ENCODE measurements at regions not wholly inside any gene's neighbourhood (a gene's known extent, or its start where the extent isn't known, plus 50 kb on each side); places are given as distances from the start of the nearest gene placed in this dataset.
"Not testable (repeated sequence)": the region's sequence is repeated elsewhere in the genome, so short reads cannot be mapped to it uniquely, and the experiment has no call there.

- Histone ChIP-seq H3K4me3 (ENCODE audit: control insufficient read depth in 1 of 7, extremely low read depth in 1 of 7, insufficient read depth in 4 of 7, low read depth in 2 of 7, low read length in 6 of 7) (no peak overlapping the region), H3K9me3 (ENCODE audit: control extremely low read depth in 1 of 5, control insufficient read depth in 4 of 5, insufficient read depth in 2 of 5, low read depth in 1 of 5, low read length in 4 of 5) (no peaks in the 10 kb centered on the region), H3K36me3 (ENCODE audit: control insufficient read depth in 4 of 4, insufficient read depth in 4 of 4, low read length in 3 of 4) (no peaks in the 10 kb centered on the region), H3K4me1 (ENCODE audit: control extremely low read depth in 1 of 4, control insufficient read depth in 4 of 4, insufficient read depth in 4 of 4, low read length in 3 of 4) (peaks cover 4 to 17% (median 8%) of the 10 kb centered on the region in 4 experiments), H3K27me3 (replicated peaks in 2 of 5; ENCODE audit: control insufficient read depth in 4 of 5, insufficient read depth in 5 of 5, low read length in 4 of 5) (no peaks in the 10 kb centered on the region), H3K27ac (ENCODE audit: insufficient read depth in 1 of 2, low read depth in 1 of 2, low read length in 2 of 2, poor library complexity in 1 of 2, severe bottlenecking in 2 of 2) (no peak overlapping the region)
- ChIA-PET CTCF (no interaction called here), POLR2A (no interaction called here)
- no peak for DNase-seq
- WGBS (ENCODE audit: insufficient coverage), result 90% methylated on average over 2 of the region's 6 CpGs
These were observed 475.3 kb upstream of the JARID2 start for GRCh38 chr6:14770572-14770971.

DNA sequence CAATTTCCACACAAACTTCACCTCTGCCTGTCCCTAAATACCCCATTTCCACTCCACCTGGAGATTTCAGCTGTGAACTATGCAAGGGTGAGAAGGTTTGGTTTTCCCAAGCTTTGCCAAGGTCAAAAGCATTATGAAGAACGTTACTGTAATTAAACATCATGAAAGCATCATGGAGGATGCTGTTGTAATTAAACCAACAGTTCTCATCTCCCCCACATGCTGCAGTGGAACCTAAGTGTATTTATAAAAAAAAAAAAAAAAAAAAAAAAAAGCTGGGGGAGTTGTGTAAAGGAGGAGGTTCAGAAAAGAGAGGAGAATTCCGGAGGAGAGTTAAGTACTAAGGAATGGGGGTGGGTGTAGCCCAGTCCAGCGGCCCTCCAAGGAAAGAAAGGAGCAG is 474.9 kb upstream of the JARID2 start:
- DNase-seq, result no peak
- no peak overlapping the region for H3K27ac ChIP-seq (ENCODE audit: insufficient read depth in 1 of 2, low read depth in 1 of 2, low read length in 2 of 2, poor library complexity in 1 of 2, severe bottlenecking in 2 of 2)
- POLR2A ChIA-PET, result no interaction called here
- peaks cover 0 to 3% (median 0%) of the 10 kb centered on the region in 5 experiments for H3K9me3 ChIP-seq (ENCODE audit: control extremely low read depth in 1 of 5, control insufficient read depth in 4 of 5, insufficient read depth in 2 of 5, low read depth in 1 of 5, low read length in 4 of 5)
- H3K4me1 ChIP-seq (ENCODE audit: control extremely low read depth in 1 of 4, control insufficient read depth in 4 of 4, insufficient read depth in 4 of 4, low read length in 3 of 4), result peaks cover under 1 to 13% (median 4%) of the 10 kb centered on the region in 4 experiments
- CTCF ChIA-PET, result interaction anchor here (0.6 kb wide), 2 partner anchors 434 to 630 kb away, joined by 3 read pairs; no protein-coding TSS in a partner anchor
- no peaks in the 10 kb centered on the region for H3K27me3 ChIP-seq (replicated peaks in 2 of 5; ENCODE audit: control insufficient read depth in 4 of 5, insufficient read depth in 5 of 5, low read length in 4 of 5)
- WGBS (ENCODE audit: insufficient coverage), result 83% methylated on average over 2 of the region's 3 CpGs
- no peak overlapping the region for H3K4me3 ChIP-seq (ENCODE audit: control insufficient read depth in 1 of 7, extremely low read depth in 1 of 7, insufficient read depth in 4 of 7, low read depth in 2 of 7, low read length in 6 of 7)
- H3K36me3 ChIP-seq (ENCODE audit: control insufficient read depth in 4 of 4, insufficient read depth in 4 of 4, low read length in 3 of 4), result no peaks in the 10 kb centered on the region

DNA sequence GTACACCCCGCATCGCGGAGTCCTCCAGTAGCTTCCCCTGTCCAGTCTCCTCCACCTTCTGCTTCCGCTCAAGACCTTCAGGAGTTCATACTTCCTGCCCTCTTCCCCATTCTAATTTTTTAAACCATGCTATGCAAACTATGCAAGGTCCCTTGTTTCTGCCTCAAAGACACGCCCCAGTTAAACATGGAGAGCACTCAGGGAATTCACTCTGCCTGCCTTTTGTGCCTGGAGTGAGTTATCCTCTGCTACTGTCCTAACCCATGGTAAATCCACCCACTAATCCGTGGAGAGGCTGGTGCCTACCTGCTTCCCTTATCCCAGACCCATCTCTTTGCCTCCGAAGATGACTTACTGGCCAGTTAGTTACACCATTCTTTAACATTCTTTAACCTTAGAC is 473.7 kb upstream of the JARID2 start:
- H3K36me3 ChIP-seq (ENCODE audit: control insufficient read depth in 4 of 4, insufficient read depth in 4 of 4, low read length in 3 of 4), result no peaks in the 10 kb centered on the region
- no peaks in the 10 kb centered on the region for H3K27me3 ChIP-seq (replicated peaks in 2 of 5; ENCODE audit: control insufficient read depth in 4 of 5, insufficient read depth in 5 of 5, low read length in 4 of 5)
- no peak overlapping the region for H3K27ac ChIP-seq (ENCODE audit: insufficient read depth in 1 of 2, low read depth in 1 of 2, low read length in 2 of 2, poor library complexity in 1 of 2, severe bottlenecking in 2 of 2)
- no peak overlapping the region for H3K4me3 ChIP-seq (ENCODE audit: control insufficient read depth in 1 of 7, extremely low read depth in 1 of 7, insufficient read depth in 4 of 7, low read depth in 2 of 7, low read length in 6 of 7)
- ChIA-PET CTCF (no interaction called here), POLR2A (no interaction called here)
- DNase-seq, result no peak
- H3K9me3 ChIP-seq (ENCODE audit: control extremely low read depth in 1 of 5, control insufficient read depth in 4 of 5, insufficient read depth in 2 of 5, low read depth in 1 of 5, low read length in 4 of 5), result peaks cover 0 to 5% (median 0%) of the 10 kb centered on the region in 5 experiments
- peaks cover 0 to 9% (median 4%) of the 10 kb centered on the region in 4 experiments for H3K4me1 ChIP-seq (ENCODE audit: control extremely low read depth in 1 of 4, control insufficient read depth in 4 of 4, insufficient read depth in 4 of 4, low read length in 3 of 4)
- 95% methylated on average over 7 of the region's 7 CpGs for WGBS (ENCODE audit: insufficient coverage)

GRCh38 chr6:14775528-14775927 is 470.3 kb upstream of the JARID2 start:
- no peak for DNase-seq
- WGBS (ENCODE audit: insufficient coverage), result no CpG with 5 or more reads among the region's 1 CpG
- H3K27me3 ChIP-seq (replicated peaks in 2 of 5; ENCODE audit: control insufficient read depth in 4 of 5, insufficient read depth in 5 of 5, low read length in 4 of 5), result no peaks in the 10 kb centered on the region
- H3K27ac ChIP-seq (ENCODE audit: insufficient read depth in 1 of 2, low read depth in 1 of 2, low read length in 2 of 2, poor library complexity in 1 of 2, severe bottlenecking in 2 of 2), result no peak overlapping the region
- ChIA-PET CTCF (interaction anchor here (1.2 kb wide), 1 partner anchor 9 kb away, joined by 4 read pairs; no protein-coding TSS in a partner anchor), POLR2A (no interaction called here)
- H3K9me3 ChIP-seq (ENCODE audit: control extremely low read depth in 1 of 5, control insufficient read depth in 4 of 5, insufficient read depth in 2 of 5, low read depth in 1 of 5, low read length in 4 of 5), result peaks cover 0 to 5% (median 0%) of the 10 kb centered on the region in 5 experiments
- no peak overlapping the region for H3K4me3 ChIP-seq (ENCODE audit: control insufficient read depth in 1 of 7, extremely low read depth in 1 of 7, insufficient read depth in 4 of 7, low read depth in 2 of 7, low read length in 6 of 7)
- no peaks in the 10 kb centered on the region for H3K36me3 ChIP-seq (ENCODE audit: control insufficient read depth in 4 of 4, insufficient read depth in 4 of 4, low read length in 3 of 4)
- H3K4me1 ChIP-seq (ENCODE audit: control extremely low read depth in 1 of 4, control insufficient read depth in 4 of 4, insufficient read depth in 4 of 4, low read length in 3 of 4), result peaks cover 0 to 7% (median 1%) of the 10 kb centered on the region in 4 experiments

- ChIA-PET POLR2A (no interaction called here), CTCF (no interaction called here)
- H3K27ac ChIP-seq (ENCODE audit: insufficient read depth in 1 of 2, low read depth in 1 of 2, low read length in 2 of 2, poor library complexity in 1 of 2, severe bottlenecking in 2 of 2), result no peak overlapping the region
- no peaks in the 10 kb centered on the region for H3K36me3 ChIP-seq (ENCODE audit: control insufficient read depth in 4 of 4, insufficient read depth in 4 of 4, low read length in 3 of 4)
- H3K9me3 ChIP-seq (ENCODE audit: control extremely low read depth in 1 of 5, control insufficient read depth in 4 of 5, insufficient read depth in 2 of 5, low read depth in 1 of 5, low read length in 4 of 5), result peaks cover 0 to 5% (median 0%) of the 10 kb centered on the region in 5 experiments
- no peak for DNase-seq
- no peaks in the 10 kb centered on the region for H3K27me3 ChIP-seq (replicated peaks in 2 of 5; ENCODE audit: control insufficient read depth in 4 of 5, insufficient read depth in 5 of 5, low read length in 4 of 5)
- H3K4me3 ChIP-seq (ENCODE audit: control insufficient read depth in 1 of 7, extremely low read depth in 1 of 7, insufficient read depth in 4 of 7, low read depth in 2 of 7, low read length in 6 of 7), result no peak overlapping the region
- peaks cover 0 to 7% (median 1%) of the 10 kb centered on the region in 4 experiments for H3K4me1 ChIP-seq (ENCODE audit: control extremely low read depth in 1 of 4, control insufficient read depth in 4 of 4, insufficient read depth in 4 of 4, low read length in 3 of 4)
- no CpG with 5 or more reads among the region's 3 CpGs for WGBS (ENCODE audit: insufficient coverage)
These were observed 469.6 kb upstream of the JARID2 start for GRCh38 chr6:14776307-14776706.

DNA sequence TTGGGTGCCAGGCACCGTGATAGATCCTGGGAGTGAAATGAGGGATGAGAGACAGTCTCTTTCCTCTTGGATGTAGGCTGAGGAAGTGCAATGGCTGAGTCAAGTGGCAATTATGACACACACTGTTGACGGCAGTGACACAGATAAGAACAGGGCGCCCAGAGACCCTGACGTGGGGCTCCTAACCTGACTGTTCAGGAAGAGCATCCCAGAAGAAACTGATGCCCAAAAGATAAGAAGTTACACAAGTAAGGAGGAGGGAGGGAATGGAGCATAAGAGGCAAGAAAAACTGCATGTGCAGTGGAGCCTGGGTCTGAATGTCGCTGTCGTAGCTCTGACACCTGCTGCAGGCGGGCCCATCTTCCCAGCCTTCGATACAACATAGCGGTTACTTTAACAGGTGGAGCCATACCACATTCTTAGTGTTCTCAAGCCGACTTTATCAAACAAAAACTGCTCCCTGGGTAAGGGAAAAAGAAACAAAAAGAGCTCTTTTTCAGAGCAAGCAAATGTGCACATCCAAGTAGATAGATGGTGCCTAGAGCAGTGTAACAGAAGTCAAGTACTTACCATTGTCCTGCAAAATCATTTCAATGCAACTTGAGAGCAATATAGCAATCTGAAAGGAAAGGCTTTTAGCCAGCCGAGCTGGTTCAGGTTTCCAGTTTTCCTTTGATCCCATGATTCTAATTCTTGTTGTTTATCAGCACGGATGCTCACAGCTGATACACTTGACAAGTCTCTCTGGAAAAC is 463.9 kb upstream of the JARID2 start:
- ChIA-PET POLR2A (no interaction called here), CTCF (no interaction called here)
- Histone ChIP-seq H3K9me3 (ENCODE audit: control extremely low read depth in 1 of 5, control insufficient read depth in 4 of 5, insufficient read depth in 2 of 5, low read depth in 1 of 5, low read length in 4 of 5) (peaks cover 0 to 2% (median 0%) of the 10 kb centered on the region in 5 experiments), H3K27me3 (replicated peaks in 2 of 5; ENCODE audit: control insufficient read depth in 4 of 5, insufficient read depth in 5 of 5, low read length in 4 of 5) (no peaks in the 10 kb centered on the region), H3K4me3 (ENCODE audit: control insufficient read depth in 1 of 7, extremely low read depth in 1 of 7, insufficient read depth in 4 of 7, low read depth in 2 of 7, low read length in 6 of 7) (no peak overlapping the region), H3K36me3 (ENCODE audit: control insufficient read depth in 4 of 4, insufficient read depth in 4 of 4, low read length in 3 of 4) (no peaks in the 10 kb centered on the region), H3K27ac (ENCODE audit: insufficient read depth in 1 of 2, low read depth in 1 of 2, low read length in 2 of 2, poor library complexity in 1 of 2, severe bottlenecking in 2 of 2) (no peak overlapping the region), H3K4me1 (ENCODE audit: control extremely low read depth in 1 of 4, control insufficient read depth in 4 of 4, insufficient read depth in 4 of 4, low read length in 3 of 4) (peaks cover 0 to 7% (median 1%) of the 10 kb centered on the region in 4 experiments)
- WGBS (ENCODE audit: insufficient coverage), result 90% methylated on average over 12 of the region's 12 CpGs
- no peak for DNase-seq

- H3K36me3 ChIP-seq (ENCODE audit: control insufficient read depth in 4 of 4, insufficient read depth in 4 of 4, low read length in 3 of 4); H3K9me3 ChIP-seq (ENCODE audit: control extremely low read depth in 1 of 5, control insufficient read depth in 4 of 5, insufficient read depth in 2 of 5, low read depth in 1 of 5, low read length in 4 of 5); H3K27me3 ChIP-seq (replicated peaks in 2 of 5; ENCODE audit: control insufficient read depth in 4 of 5, insufficient read depth in 5 of 5, low read length in 4 of 5); H3K27ac ChIP-seq (ENCODE audit: insufficient read depth in 1 of 2, low read depth in 1 of 2, low read length in 2 of 2, poor library complexity in 1 of 2, severe bottlenecking in 2 of 2); H3K4me3 ChIP-seq (ENCODE audit: control insufficient read depth in 1 of 7, extremely low read depth in 1 of 7, insufficient read depth in 4 of 7, low read depth in 2 of 7, low read length in 6 of 7); DNase-seq; CTCF ChIA-PET; H3K4me1 ChIP-seq (ENCODE audit: control extremely low read depth in 1 of 4, control insufficient read depth in 4 of 4, insufficient read depth in 4 of 4, low read length in 3 of 4); POLR2A ChIA-PET: not testable (repeated sequence)
- 100% methylated on average over 9 of the region's 10 CpGs for WGBS (ENCODE audit: insufficient coverage)
These were observed 462.9 kb upstream of the JARID2 start for GRCh38 chr6:14782921-14783464.

Measured in common myeloid progenitor, CD34-positive (primary cell).